TTC549 (cell line): ENCODE measurements at regions not wholly inside any gene's neighbourhood (a gene's known extent, or its start where the extent isn't known, plus 50 kb on each side); places are given as distances from the start of the nearest gene placed in this dataset.
"Not testable (repeated sequence)": the region's sequence is repeated elsewhere in the genome, so short reads cannot be mapped to it uniquely, and the experiment has no call there.

Experiments
- FAIRE-seq: peaks from 2 replicates; lab custom pipeline; 2012; peaks lifted over from hg19 to GRCh38; lab: Jason Lieb, UNC

DNA sequence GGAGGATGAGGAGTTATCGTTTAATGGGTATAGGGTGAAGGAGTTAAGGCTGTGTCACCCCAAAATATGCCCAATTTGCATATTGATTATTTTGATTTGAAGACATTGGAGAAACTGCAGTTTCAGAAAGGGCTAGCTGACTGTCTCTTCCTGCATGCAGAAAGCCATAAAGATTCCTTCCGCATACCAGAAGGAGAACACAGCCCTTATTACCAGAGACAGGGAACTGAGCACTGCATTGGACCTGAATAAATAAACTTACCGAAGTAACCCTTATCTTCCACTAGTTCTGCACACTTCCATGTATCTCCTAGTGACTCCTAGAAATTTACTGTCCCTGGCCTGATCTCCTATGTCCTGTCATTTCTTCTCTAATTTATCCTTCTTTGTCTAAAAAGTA lies 821.9 kb upstream of the AUTS2 start:
- no peak for FAIRE-seq

DNA sequence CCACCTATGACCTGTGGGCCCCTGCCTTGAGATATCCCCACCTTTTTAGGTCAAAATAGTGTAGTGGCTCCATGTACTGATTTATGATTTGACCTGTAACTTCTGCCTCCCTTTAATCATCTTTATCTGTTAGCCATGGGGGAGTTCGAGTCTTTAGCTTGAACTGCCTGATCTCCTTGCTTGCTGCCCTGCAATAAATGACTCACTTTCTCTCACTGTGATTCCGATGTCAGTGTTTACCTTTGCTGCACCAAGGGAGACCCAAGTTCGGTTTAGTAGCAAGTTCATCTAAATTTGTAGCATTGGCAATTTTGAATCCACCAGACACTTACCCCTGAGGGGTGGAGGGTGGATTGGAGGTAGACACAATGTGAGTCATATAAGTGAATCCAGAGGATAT lies 814.6 kb upstream of the AUTS2 start:
- no peak for FAIRE-seq

DNA sequence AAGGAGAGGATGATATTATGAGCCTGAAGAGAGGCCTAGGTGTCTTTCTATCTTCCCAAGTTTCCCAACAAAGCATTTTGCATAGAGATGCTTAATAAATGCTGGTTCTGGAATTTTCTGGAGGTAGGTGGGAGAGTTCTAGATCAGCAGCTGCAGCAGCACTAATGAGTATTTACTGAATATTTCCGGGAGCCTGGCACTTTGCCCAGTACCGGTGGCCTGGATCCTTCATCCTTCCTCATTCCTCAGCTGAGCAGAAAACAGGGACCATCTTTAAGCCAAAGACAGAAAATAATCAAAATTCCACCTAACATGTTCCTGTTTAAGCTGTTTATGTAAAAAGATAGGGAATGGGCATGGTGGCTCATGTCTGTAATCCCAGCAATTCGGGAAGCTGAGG lies 813.2 kb upstream of the AUTS2 start:
- no peak for FAIRE-seq

DNA sequence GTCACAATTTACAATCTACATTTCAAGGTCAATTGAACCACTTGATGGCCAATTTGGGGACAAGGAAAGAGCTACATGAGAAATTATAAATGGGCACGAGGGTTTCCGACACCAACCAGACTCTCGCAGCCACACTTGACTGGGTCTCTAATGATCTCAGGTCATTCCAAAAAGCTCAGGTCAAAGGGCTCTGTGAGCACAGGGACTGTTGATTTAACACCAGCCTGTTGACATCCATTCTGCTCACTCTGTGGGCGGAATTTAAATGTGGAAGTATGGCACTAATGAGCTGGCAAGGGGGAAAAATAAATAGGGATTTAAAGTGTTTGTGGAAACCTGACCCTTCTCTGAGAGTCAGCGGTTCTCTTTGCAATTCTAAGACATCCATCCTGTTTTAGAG lies 810.7 kb upstream of the AUTS2 start:
- no peak for FAIRE-seq

DNA sequence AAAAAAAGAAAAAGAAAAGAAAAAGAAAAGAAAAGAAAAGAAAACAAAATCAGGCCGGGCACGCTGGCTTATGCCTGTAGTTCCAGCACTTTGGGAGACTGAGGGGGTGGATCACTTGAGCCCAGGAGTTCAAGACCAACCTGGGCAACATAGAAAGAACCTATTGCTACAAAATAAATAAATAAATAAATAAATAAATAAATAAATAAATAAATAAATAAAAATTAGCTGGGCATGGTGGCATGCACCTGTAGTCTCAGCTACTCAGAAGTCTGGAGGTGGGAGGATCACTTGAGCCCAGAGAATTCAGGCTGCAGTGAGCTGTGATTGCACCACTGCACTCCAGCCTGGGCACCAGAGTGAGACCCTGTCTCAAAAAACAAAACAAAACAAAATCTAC lies 809.7 kb upstream of the AUTS2 start:
- not testable (repeated sequence) for FAIRE-seq

DNA sequence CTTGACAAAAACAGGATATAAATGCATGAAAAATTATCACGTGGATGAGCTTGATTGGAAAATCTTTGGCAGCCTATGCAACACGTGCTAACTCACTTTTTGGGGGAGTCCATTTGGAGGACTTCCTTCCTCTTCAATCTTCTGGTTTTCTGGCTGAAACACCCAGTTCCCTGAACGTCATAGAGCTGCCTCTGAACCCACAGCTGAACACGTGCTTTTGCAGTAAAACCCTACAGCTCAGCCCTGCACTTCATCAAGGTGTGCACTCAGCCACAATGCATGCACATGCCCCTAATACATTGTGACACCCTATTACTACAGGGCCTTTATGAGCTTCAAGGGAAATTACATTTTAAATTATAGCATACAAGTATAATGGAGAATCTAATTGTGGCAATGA lies 808.7 kb upstream of the AUTS2 start:
- FAIRE-seq, result no peak

DNA sequence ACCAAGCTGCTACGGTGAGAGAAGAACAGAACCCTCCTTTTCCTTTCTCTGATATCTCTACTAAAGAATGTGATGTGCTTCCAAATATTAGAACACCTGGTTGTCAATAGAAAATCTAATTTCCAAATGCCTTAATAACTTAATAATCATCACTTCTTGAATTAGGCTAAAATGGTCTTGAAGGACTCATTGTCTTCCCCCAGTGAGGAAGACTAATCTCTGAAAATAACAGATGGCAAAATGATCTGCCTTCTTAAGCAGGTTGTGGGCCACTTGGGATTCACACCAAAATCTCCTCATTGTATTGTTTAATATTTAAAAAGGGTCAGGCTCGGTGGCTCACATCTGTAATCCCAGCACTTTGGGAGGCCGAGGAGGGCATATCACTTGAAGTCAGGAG lies 805.9 kb upstream of the AUTS2 start:
- FAIRE-seq, result no peak

DNA sequence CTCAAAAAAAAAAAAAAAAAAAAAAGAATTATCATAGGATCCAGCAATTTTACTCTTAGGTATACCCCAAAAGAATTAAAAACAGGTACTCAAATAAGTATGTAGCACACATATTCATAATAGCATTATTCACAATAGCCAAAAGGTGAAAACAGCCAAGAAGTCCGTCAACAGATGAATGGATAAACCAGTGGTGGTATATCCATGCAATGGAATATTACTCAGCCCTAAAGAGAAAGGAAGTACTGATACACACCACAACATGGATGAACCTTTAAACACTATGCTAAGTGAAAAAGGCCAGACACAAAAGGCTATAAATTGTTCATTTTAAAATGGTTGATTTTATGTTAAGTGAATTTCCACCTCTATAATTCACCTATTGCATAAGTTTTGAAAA lies 804.8 kb upstream of the AUTS2 start:
- FAIRE-seq, result no peak

DNA sequence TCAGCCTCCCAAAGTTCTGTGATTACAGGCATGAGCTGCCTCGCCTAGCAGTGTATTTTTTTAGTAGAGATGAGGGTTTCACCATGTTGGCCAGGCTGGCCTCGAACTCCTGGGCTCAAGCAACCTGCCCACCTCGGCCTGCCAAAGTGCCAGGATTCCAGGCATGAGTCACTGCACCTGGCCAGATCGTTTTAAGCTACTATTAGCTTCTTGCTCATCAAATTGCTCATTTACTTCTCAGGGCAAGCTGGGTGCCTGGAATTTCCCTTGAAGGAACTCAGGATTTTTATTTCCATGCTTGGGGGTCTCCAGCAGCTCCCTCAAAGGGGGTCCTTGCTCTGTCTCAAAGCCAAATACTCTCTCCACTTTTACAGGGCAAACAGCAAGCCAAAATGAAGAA lies 798.0 kb upstream of the AUTS2 start:
- no peak for FAIRE-seq

DNA sequence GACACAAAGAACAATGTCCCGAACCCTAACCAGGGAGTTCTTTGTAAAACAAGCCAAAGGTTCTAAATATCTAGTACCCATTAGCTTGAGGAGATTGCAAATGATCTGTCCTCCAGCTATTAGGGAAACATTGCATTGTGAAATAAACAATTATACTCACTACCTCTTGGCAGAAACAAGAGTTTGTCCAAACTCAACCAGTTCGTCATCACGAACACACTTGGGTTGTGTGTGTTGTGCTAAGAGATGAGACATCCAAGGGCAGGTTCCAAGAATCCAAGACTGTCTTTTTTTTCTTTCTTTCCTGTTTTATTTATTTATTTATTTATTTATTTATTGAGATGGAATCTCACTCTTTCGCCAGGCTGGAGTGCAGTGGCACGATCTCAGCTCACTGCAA lies 793.1 kb upstream of the AUTS2 start:
- FAIRE-seq, result no peak

DNA sequence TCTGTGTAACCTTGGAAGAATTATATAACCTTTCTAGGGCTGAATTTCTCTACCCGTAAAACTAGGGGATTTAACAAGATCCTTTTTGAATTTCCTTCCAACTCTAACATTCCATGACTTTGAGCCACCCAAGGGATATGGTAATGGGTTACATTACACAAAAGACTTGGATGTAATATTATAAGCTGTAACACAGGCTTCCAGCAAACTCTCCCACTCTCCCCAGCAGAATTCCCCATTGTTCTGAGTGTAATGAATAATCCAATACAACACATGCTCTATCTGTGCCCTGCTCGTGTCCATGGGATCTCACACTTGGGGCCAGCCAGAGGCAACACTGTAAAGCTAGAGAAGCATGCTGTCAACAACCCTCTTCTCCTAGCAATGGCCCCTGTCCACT lies 790.6 kb upstream of the AUTS2 start:
- no peak for FAIRE-seq

DNA sequence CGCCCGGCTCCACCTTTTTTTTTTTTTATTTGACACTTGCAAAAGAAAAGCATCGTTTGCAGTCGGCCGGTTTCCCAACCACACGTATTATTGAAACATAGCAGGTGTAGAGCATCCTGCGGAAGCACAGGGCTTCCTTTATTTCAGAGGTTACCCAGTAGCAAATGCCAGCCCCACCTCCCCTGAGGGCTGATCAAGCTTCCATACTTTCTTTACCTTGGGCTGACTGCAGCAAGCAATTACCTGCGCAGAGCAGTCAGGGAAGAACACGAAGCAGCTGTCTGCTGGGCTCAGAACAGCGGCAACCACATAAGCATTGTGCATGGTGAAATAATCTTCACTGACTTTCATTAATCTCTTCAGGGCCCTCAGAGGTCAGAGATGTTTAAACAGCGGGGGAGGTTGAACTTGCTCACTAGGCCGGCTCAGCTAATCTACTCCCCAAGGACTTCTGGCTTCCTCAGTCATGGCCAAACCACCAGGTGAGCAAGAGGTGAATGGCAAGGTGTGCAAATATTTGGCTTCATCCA lies 784.7 kb upstream of the AUTS2 start:
- no peak for FAIRE-seq

DNA sequence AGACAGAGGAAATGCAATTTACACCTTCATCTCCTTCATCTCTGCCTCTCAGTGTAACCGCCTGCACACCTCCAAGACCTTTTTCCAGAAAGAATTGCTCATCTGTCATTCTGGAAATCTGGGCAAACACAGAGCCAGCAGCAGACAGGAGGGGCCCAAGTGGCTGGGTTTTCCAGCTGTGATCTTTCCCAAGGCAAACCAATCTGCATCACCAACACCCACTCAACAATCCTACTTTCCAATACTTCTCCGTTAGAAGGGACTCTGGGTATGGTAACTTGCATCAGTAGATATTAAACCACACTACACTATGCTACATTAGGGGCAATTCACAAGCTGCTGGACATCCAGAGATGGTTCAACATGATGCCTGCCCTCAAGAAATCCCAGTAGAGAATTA lies 781.8 kb upstream of the AUTS2 start:
- FAIRE-seq, result no peak

DNA sequence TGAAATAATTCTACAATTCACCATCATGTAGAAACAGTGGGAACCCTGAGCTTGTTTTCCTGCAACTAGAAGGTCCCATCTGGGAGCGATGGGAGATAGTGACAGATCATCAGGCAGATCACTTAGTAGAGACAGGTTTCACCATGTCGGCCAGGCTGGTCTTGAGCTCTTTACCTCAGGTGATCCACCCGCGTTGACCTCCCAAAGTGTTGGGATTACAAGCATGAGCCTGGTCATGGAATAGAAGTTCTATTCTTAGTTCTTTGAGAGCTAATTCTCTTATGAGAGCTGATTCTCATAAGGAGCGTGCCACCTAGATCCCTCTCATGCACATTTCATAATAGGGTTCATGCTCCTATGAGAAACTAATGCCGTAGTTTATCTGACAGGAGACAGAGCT lies 778.0 kb upstream of the AUTS2 start:
- FAIRE-seq, result no peak

DNA sequence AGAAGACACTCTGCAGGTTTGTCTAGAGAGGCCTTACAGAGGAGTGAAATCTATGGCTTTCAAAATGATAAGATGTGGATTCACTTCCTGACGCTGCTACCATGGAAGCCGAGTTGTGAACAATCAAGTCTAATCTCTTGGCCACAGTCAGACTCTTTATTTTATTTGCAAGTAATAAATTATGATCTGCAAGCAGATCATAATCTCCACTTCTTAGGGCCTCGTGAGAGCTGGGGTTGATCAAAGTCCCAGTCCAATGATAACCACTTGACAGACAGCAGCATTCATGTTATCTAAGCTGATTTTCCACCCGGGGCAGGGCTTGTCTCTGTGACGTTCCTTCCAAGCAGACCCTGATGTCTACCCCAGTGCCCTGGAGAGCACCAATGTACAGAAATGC lies 776.4 kb upstream of the AUTS2 start:
- FAIRE-seq, result no peak

DNA sequence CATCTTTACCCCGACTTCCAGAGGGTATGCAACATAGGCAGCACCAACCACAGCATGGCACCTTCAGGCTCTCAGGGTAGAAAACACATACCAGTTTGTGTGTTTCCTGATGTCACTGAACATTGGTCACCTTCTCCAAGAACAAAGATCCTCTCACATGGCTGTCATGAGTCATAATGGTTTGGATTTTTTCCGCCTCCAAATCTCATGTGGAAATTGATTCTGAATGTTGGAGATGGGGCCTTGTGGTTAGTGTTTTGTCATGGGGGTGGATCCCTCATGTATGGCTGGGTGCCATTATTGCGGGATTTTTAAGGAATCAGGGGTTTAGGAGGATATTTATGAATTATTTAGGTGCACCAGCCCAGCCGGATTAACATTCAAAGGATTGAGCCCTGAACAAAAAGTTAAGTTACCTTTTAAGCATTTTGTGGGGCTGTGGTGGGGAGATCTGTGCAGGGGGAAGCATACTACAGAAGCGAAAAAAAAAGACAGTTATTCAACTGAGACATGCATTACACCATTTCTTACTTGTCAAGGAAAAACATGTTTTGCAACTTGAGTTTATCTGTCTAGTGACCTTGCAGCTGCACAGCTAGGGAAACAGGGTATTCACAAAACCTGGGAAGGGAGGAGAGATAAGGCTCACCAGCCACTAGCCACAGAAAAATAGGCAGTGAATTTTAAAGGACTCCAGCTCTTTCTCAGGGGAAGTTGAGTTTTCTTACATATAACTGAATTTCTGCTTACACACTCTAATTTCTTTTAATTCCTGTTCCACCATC lies 774.1 kb upstream of the AUTS2 start:
- FAIRE-seq, result no peak

DNA sequence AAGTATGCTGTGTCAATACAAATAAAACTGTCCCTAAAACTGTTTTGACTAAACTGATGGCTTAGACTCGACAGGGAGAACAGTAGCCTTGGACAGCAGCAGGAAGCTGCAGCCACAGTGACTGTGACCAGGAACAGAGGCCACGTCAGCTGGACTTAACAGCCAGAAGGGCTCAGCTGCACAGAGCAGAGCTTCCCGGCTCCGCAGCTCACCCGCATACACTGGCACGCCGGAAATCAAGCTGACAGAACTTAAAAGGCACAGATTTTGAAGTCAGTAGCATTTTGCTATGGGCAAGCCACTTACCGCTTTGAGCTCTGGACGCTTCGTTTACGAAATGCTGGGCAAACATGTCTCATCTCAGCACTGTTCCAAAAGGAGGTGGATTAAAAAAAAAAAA lies 769.7 kb upstream of the AUTS2 start:
- FAIRE-seq, result no peak

DNA sequence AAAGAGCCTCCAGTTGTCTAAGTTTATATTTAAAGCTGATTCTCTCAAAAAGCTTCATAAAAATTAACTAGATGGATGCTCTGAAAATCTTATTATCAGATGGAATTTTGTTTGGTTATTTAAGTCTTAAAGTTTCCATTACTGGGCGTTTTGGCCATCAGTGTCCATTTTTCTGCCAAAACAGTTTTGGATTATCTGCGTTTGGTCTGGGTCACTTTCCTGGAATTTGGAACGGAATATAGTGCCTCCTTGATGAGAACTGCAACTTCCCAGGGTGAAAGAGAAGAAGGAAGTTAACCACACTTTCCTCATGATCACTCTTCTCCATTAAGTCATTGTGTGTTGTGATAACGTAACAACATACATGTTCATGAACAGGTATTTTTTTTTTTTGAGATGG lies 764.9 kb upstream of the AUTS2 start:
- no peak for FAIRE-seq

DNA sequence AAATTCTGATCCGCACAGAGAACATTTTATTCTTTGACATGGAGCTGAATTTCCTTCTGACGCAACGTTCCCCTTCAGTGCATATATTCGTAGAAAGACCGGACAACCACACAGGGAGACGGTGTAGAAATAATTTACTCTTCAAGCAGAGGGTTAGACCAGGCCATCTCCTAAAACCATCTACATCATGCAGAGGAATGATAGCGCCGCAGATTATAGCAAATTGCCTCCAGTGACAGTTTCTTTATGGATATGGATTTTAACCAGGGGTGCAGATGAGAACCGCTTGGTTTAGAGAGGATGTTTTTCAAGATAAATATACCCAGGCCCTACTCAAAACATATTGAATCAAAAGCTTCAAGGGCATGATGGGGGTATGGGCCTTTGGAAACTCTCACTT lies 759.3 kb upstream of the AUTS2 start:
- FAIRE-seq, result no peak

DNA sequence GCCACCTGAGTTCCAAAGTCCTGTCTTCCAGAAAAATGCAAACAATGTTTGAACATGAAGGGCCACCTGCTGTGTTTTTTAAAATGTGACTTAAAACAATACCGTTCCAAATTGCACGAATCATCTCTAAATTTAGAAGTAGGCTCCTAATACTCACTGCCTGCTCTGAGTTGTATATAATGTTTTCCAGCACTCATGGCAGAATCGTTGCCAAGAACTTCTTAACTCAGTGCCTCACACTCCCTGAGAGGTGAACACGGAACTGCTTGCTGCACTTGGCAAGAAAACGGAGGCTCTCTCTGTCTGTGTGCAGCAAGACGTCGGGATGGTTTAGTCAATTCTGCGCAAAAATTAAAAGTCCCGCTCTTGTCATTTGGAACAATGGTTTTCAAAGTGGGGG lies 757.3 kb upstream of the AUTS2 start:
- no peak for FAIRE-seq

DNA sequence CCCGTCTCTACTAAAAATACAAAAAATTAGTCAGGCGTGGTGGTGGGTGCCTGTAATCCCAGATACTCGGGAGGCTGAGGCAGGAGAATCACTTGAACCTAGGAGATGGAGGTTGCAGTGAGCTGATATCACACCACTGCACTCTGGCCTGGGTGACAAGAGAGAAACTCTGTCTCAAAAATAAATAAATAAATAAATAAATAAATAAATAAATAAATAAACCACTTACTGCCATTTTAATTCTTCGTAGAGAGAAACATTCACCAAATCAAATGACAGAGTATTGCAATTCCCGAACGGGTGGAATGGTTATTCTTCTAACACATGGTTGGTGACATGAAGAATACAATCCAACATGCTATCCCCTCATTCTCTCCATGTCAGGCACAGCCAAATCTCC lies 754.3 kb upstream of the AUTS2 start:
- FAIRE-seq, result not testable (repeated sequence)

DNA sequence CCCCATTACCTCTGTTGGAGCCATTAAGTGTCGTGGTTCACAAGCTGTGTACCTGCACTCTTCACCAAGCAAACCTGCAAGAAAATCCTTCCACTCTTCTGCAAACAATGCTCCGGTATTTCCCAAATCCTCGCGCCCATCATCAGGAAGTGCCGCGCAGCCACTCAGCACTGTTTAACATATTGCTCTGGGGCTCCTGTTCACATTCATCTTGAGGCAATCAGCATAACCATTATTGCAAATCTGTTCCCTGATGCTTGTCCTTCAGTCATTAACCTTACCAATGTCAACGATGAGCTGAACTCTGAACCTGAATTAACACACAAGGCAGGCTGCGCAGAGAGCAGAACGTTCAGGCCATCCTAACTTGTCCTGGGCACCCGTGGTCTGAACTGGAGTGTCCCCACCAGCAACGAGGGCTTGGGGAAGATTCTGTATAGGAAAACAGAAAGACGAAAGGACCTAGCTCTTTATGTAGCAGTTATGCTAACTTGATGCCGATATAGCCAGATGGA lies 751.4 kb upstream of the AUTS2 start:
- FAIRE-seq, result no peak

DNA sequence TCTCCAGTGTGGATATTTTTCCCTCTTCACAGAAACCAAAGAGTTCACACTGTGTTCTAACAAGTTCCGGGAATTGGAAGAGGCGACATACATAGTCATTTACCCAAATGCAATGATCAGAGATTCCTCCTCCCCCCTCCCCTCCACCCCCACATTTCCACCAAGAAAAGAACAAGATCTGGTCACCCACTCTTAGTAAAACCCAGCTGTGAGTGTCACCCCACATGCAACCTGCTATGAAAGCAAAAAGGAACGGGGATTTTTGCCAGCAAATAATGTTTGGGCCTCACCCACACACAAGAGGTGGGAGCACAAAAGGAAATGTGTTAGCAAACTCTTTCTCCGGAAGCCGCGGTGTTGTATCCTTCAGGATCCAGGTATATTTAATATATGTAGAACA lies 745.0 kb upstream of the AUTS2 start:
- FAIRE-seq, result no peak

DNA sequence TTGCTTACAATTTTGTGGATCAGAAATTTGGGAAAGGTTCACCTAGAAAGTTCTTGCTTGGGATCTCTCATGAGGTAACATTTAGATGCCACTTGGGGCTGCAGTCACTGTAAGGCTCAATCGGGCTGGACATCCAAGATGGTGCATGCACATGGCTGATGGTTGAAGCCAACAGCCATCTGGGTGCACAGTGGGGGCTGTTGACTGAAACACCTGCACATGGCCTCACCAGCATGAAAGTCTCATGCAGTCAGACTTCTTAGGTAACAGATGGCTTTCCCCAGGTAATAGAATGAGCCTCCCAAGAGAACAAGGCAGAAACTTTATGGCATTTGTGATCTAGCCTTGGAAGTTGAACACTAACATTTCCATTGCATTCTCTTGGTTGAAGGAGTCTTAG lies 740.7 kb upstream of the AUTS2 start:
- FAIRE-seq, result no peak
